ENCODE measurements at regions not wholly inside any gene's neighbourhood (a gene's known extent, or its start where the extent isn't known, plus 50 kb on each side); places are given as distances from the start of the nearest gene placed in this dataset.

GRCh38 chr5:1939256-1939655 is 56.5 kb upstream of the IRX4 start:
- DNase-seq (ENCODE audit: low read depth in 2 of 2), result no peak

- no peak for DNase-seq (ENCODE audit: low read depth in 2 of 2)
These were observed 55.7 kb upstream of the IRX4 start for GRCh38 chr5:1938310-1939000.

- no peak for DNase-seq (ENCODE audit: low read depth in 2 of 2)
These were observed 54.9 kb upstream of the IRX4 start for GRCh38 chr5:1937590-1937989.

GRCh38 chr5:1936901-1937300 is 54.2 kb upstream of the IRX4 start:
- DNase-seq (ENCODE audit: low read depth in 2 of 2), result no peak

- DNase-seq (ENCODE audit: low read depth in 2 of 2), result no peak
These were observed 53.7 kb upstream of the IRX4 start for GRCh38 chr5:1936413-1936812.

- no peak for DNase-seq (ENCODE audit: low read depth in 2 of 2)
These were observed 52.2 kb upstream of the IRX4 start for GRCh38 chr5:1934801-1935429.

GRCh38 chr5:1934056-1934394 is 51.3 kb upstream of the IRX4 start:
- no peak for DNase-seq (ENCODE audit: low read depth in 2 of 2)

- DNase-seq (ENCODE audit: low read depth in 2 of 2), result no peak
These were observed 50.8 kb upstream of the IRX4 start for GRCh38 chr5:1933364-1934055.

Data from stimulated activated CD4-positive, alpha-beta T cell treated with anti-CD3 and anti-CD28 coated beads, Interleukin-4, amount 100 ng/mL, for 48 hours (primary cell).